GM12874 (cell line): ENCODE measurements at regions not wholly inside any gene's neighbourhood (a gene's known extent, or its start where the extent isn't known, plus 50 kb on each side); places are given as distances from the start of the nearest gene placed in this dataset.

Experiments
- TF ChIP-seq, protein P1 (sequence below): IDR thresholded peaks from 2 replicates; pipeline ENCODE4 v1.5.1; 2011; ENCODE audit warnings: low read depth, mild to moderate bottlenecking, control low read depth, low read length, moderate library complexity; ENCODE audit not compliant: insufficient read depth

DNA sequence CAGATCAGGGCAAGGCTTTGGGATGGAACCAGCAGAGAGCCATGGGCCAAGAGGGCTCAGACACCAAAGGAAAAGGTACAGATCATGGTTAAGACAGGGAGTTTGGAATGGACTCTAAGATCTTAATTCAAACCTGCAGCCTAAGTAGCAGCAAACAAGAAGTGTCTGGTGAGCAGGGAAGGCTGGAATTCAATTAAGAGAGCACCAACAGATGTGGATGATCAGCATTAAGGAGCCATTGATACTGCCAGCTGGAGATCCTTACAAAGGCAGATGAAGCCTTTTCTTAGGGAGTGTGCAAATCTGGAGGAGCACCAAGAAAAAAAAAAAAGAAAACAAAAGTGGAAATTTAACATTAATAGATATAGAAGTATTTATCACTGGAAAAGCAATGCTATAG, 516.8 kb downstream of the RASEF start:
- TF ChIP-seq, protein P1, sequence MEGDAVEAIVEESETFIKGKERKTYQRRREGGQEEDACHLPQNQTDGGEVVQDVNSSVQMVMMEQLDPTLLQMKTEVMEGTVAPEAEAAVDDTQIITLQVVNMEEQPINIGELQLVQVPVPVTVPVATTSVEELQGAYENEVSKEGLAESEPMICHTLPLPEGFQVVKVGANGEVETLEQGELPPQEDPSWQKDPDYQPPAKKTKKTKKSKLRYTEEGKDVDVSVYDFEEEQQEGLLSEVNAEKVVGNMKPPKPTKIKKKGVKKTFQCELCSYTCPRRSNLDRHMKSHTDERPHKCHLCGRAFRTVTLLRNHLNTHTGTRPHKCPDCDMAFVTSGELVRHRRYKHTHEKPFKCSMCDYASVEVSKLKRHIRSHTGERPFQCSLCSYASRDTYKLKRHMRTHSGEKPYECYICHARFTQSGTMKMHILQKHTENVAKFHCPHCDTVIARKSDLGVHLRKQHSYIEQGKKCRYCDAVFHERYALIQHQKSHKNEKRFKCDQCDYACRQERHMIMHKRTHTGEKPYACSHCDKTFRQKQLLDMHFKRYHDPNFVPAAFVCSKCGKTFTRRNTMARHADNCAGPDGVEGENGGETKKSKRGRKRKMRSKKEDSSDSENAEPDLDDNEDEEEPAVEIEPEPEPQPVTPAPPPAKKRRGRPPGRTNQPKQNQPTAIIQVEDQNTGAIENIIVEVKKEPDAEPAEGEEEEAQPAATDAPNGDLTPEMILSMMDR, result no peak

DNA sequence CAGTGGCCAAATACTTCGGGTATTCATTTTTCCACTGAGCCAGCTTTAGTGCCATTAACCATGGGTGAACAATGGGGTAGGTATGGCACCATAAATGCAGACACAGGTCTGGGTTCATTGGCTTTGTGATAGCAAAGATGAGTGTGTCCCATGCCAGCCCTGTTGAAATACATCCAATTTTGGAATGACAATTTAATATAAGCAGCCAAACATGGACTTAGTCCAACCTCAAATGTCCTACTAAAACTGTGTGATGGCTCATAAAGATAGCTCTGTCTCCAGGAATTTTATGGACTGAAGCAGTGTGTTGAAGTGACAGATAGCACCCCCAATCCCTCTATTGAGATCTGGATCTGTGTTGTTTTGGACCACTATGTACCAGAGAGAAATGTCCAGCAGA, 514.9 kb downstream of the RASEF start:
- TF ChIP-seq, protein P1, result no peak

DNA sequence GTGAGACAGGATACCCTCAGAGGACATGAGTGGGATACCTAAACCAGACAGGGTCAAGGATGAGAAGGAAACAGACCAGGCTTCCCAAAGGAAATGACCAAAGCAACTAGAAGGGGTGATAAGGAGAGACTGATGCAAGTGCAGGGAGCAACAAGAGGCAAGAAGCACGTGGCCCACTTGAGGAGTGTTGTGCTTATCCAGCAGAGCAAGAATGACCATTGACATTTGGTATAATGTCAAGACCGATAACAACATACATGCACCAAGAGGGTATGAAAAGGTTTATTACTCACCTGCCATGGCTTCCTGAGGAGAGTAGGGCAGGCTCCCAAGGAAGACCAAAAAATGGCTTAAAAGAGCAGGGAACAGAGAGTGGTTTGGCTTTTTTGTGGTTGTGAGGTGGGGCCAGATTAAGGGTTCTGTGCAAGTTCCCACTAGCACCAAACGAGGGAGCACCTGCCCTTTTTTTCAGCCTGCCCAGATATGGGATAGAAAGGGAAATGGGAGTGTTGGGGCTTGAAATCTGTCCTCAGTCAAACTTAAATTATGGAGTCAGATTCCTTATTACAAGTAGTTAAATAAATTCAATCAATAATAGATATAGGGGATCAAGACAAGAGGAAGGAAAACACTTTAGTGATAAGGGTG, 513.6 kb downstream of the RASEF start:
- TF ChIP-seq, protein P1, result no peak

DNA sequence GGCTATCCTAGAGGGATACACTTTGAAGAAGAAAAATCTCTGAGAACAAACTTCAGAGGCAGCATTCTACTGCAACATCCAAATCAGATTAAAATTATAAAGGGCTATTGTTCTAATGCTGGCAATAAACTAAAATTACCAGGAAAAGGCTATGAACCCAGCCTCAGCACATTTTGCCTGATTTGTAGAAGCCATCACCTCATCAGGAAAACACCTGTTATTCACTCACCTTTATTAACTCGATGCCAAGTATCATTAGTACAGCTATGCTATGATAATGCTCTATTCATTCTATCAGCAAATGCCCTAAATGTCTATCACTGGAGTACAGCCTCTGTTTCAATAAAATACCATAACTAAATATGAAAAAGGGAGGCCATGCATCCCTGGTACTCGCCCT, 510.2 kb downstream of the RASEF start:
- TF ChIP-seq, protein P1, result no peak

DNA sequence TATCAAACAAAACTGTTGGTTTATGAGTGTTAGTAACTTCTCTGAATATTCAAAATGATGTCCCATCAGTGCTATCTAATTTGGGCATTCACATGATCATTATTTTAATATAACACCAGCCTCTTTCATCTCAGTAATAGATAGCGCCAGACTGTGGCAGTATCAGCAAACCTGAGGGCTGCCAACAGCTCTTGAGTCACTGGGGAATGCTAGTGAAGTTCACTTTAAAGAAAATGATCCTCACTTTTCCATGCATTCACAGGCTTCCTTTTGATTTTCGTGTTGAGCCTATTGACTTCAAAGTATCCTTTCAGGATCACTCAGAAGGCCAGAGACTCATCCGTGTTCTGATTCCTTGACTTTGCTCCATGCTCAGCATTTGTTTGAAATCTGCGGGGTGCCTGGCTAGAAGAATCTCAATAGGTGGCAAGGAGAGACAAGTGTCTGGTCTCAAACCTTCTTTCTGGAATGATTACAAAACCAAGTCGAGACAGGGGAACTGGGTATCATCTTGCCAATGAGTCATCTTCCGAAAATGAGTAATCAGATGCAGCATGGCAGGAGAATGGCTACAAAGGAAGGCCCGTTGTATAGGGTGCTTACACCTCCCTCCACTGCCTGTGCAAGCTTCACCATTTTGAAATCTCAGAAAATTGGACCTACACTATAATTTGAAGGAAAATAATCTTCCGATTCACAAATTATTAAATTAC, 509.1 kb downstream of the RASEF start:
- TF ChIP-seq, protein P1, result no peak

DNA sequence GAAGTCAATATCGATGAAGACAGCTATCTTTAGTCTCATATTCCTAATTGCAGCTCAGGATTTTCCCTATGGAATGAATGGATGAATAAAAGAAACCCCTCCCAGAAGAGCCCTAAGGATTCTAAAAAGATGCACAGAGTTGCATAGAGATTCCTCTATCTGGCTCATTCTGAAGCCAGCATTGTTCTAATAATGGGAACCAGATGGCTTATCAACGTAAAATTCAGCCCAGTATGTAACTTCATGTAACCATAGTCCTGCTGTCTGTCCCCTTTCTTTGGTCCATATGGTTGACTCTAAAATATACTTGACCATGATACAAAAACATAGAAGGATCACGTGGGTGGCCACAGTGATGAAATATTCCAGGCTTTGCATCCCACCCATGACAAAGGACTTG, 508.6 kb downstream of the RASEF start:
- TF ChIP-seq, protein P1, result no peak

DNA sequence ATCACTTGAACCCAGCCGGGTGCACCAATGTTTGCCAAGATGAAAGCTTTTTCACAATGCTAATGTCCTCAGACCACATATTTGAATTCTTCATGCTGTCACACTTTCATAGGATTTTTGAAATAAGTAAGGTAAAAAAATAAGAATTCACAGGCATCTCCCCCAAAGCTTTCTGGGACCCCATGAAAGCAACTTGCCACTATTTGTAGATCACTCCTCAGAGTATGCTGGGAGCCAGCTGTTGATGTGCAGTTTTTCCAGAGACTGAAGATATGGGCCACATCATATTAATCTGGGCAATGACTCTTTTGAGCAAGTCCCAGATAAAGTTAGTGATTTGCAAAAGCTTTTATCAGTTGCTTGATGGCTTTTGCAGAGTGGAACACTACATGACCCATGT, 507.9 kb downstream of the RASEF start:
- TF ChIP-seq, protein P1, result no peak
